Upper lobe of right lung (tissue), 1 donor: ENCODE measurements at regions not wholly inside any gene's neighbourhood (a gene's known extent, or its start where the extent isn't known, plus 50 kb on each side); places are given as distances from the start of the nearest gene placed in this dataset.

Experiments used
- ATAC-seq: fragments of 200-7000 bp; cut with Tn5 transposase; one replicate; pipeline ENCODE4 v1.9.1; 2020; ENCODE audit warnings: mild to moderate bottlenecking, moderate library complexity
- DNase-seq: peaks from one replicate; pipeline ENCODE4 v3.0.0-alpha.2; 2020
- H3K27ac ChIP-seq: fragments of 200-600 bp; one replicate; pipeline ENCODE4 v1.8.0; 2022
- H3K27me3 ChIP-seq: fragments of 200-600 bp; one replicate; pipeline ENCODE4 v1.8.0; 2022; ENCODE audit warnings: mild to moderate bottlenecking
- H3K36me3 ChIP-seq: fragments of 200-600 bp; one replicate; pipeline ENCODE4 v1.8.0; 2022
- H3K4me1 ChIP-seq: fragments of 200-600 bp; one replicate; pipeline ENCODE4 v1.8.0; 2022
- H3K4me3 ChIP-seq: fragments of 200-600 bp; one replicate; pipeline ENCODE4 v1.8.0; 2022; ENCODE audit warnings: mild to moderate bottlenecking
- H3K9me3 ChIP-seq: fragments of 200-600 bp; one replicate; pipeline ENCODE4 v1.8.0; 2022
- CTCF ChIP-seq: fragments of 200-600 bp; IDR thresholded peaks from one replicate; pipeline ENCODE4 v1.8.0; 2022; ENCODE audit warnings: antibody characterized with exemption
- intact Hi-C: fragments of 100-400 bp; cut with DNase I; formaldehyde crosslinking; loops from one replicate; pipeline ENCODE4 v1.11.0; 2022
- donor health status: DM: no; HTN: yes; CAD: no; lungs with severe emphysema.

GRCh38 chr2:120620025-120620793 lies 115.5 kb upstream of the GLI2 start:
- Histone ChIP-seq H3K27ac (no peak overlapping the region), H3K4me1 (no peaks in the 10 kb centered on the region), H3K27me3 (no peaks in the 10 kb centered on the region), H3K4me3 (no peak overlapping the region), H3K36me3 (no peaks in the 10 kb centered on the region), H3K9me3 (no peaks in the 10 kb centered on the region)
- TF ChIP-seq CTCF = no peak
- DNase-seq (no peak), ATAC-seq (no peak)
- intact Hi-C loops = no loop called here

- DNase-seq = peak; percentile 32
- H3K27me3 ChIP-seq = no peaks in the 10 kb centered on the region
- H3K4me1 ChIP-seq = no peaks in the 10 kb centered on the region
- no peak for TF ChIP-seq CTCF
- no peak for ATAC-seq
- H3K27ac ChIP-seq = no peak overlapping the region
- no peaks in the 10 kb centered on the region for H3K9me3 ChIP-seq
- no peaks in the 10 kb centered on the region for H3K36me3 ChIP-seq
- H3K4me3 ChIP-seq = no peak overlapping the region
- intact Hi-C loops = no loop called here
These were observed 113.4 kb upstream of the GLI2 start for GRCh38 chr2:120622159-120622869.

GRCh38 chr2:120622886-120623753 lies 112.5 kb upstream of the GLI2 start:
- Histone ChIP-seq H3K4me3 (no peak overlapping the region), H3K9me3 (no peaks in the 10 kb centered on the region), H3K27me3 (no peaks in the 10 kb centered on the region), H3K4me1 (no peaks in the 10 kb centered on the region), H3K27ac (no peak overlapping the region), H3K36me3 (no peaks in the 10 kb centered on the region)
- TF ChIP-seq CTCF = no peak
- ATAC-seq (no peak), DNase-seq (peak; percentile 52)
- intact Hi-C loops = no loop called here

- Histone ChIP-seq H3K27ac (no peak overlapping the region), H3K4me3 (no peak overlapping the region), H3K9me3 (no peaks in the 10 kb centered on the region), H3K4me1 (no peaks in the 10 kb centered on the region), H3K36me3 (no peaks in the 10 kb centered on the region), H3K27me3 (no peaks in the 10 kb centered on the region)
- ATAC-seq = no peak
- TF ChIP-seq CTCF = no peak
- intact Hi-C loops = no loop called here
- DNase-seq = peak; percentile 50
These were observed 111.5 kb upstream of the GLI2 start for GRCh38 chr2:120624061-120624737.

GRCh38 chr2:120624738-120625446 lies 110.8 kb upstream of the GLI2 start:
- DNase-seq (peak; percentile 65), ATAC-seq (no peak)
- Histone ChIP-seq H3K9me3 (no peaks in the 10 kb centered on the region), H3K36me3 (no peaks in the 10 kb centered on the region), H3K4me1 (no peaks in the 10 kb centered on the region), H3K4me3 (no peak overlapping the region), H3K27ac (no peak overlapping the region), H3K27me3 (no peaks in the 10 kb centered on the region)
- intact Hi-C loops = no loop called here
- no peak for TF ChIP-seq CTCF
